WTC11 (cell line): ENCODE measurements at regions not wholly inside any gene's neighbourhood (a gene's known extent, or its start where the extent isn't known, plus 50 kb on each side); places are given as distances from the start of the nearest gene placed in this dataset.

Experiments used
- ATAC-seq: fragments of 200-7000 bp; cut with Tn5 transposase; 2 replicates; pipeline ENCODE4 v1.10.0; 2021; ENCODE audit warnings: mild to moderate bottlenecking, moderate library complexity
- CTCF ChIA-PET: fragments of 300-600 bp; sonication (Branson Sonifier 250); formaldehyde crosslinking; loops from one replicate; lab custom pipeline; 2021; ENCODE audit warnings: antibody characterized with exemption; lab: Charles Lee
- POLR2A ChIA-PET: fragments of 350-600 bp; sonication (Branson Sonifier 250); formaldehyde crosslinking; loops from one replicate; lab custom pipeline; 2021; ENCODE audit warnings: antibody characterized with exemption; lab: Charles Lee
- DNase-seq: peaks from one replicate; pipeline ENCODE4 v3.0.0; 2021; ENCODE audit warnings: low spot score
- H3K27ac Mint-ChIP-seq: 2 replicates; pipeline ENCODE4 v1.8.0; 2021; ENCODE audit warnings: mixed read lengths
- H3K27me3 Mint-ChIP-seq: 2 replicates; pipeline ENCODE4 v1.8.0; 2021; ENCODE audit warnings: low read depth, mild to moderate bottlenecking, moderate library complexity, mixed read lengths
- H3K36me3 Mint-ChIP-seq: 2 replicates; pipeline ENCODE4 v1.8.0; 2021; ENCODE audit warnings: mixed read lengths
- H3K4me1 Mint-ChIP-seq: 2 replicates; pipeline ENCODE4 v1.8.0; 2022; ENCODE audit warnings: mixed read lengths
- H3K4me3 Mint-ChIP-seq: 2 replicates; pipeline ENCODE4 v1.8.0; 2021; ENCODE audit warnings: mild to moderate bottlenecking, moderate library complexity, mixed read lengths
- H3K9me3 Mint-ChIP-seq: 2 replicates; pipeline ENCODE4 v1.8.0; 2021; ENCODE audit warnings: mixed read lengths
- ARID4B ChIP-seq: sonication (generic); formaldehyde crosslinking; IDR thresholded peaks from 2 replicates; pipeline ENCODE4 v1.8.0; 2023; ENCODE audit warnings: missing genetic modification reagents, mild to moderate bottlenecking, borderline replicate concordance
- ATF1 ChIP-seq: sonication (generic); formaldehyde crosslinking; IDR thresholded peaks from 2 replicates; pipeline ENCODE4 v1.8.1; 2023; ENCODE audit warnings: mild to moderate bottlenecking, moderate library complexity, missing genetic modification reagents
- CBFB ChIP-seq: sonication (generic); formaldehyde crosslinking; IDR thresholded peaks from 2 replicates; pipeline ENCODE4 v1.8.1; 2022; ENCODE audit warnings: mild to moderate bottlenecking, low read depth, missing genetic modification reagents
- E2F1 ChIP-seq: sonication (generic); formaldehyde crosslinking; IDR thresholded peaks from 2 replicates; pipeline ENCODE4 v1.8.0; 2022; ENCODE audit warnings: mild to moderate bottlenecking, missing genetic modification reagents
- E2F5 ChIP-seq: sonication (generic); formaldehyde crosslinking; IDR thresholded peaks from 2 replicates; pipeline ENCODE4 v1.8.1; 2022; ENCODE audit warnings: mild to moderate bottlenecking, moderate library complexity, missing genetic modification reagents
- ELF4 ChIP-seq: sonication (generic); formaldehyde crosslinking; IDR thresholded peaks from 2 replicates; pipeline ENCODE4 v1.8.1; 2022; ENCODE audit warnings: low read depth, mild to moderate bottlenecking, moderate library complexity, missing genetic modification reagents
- ESRRA ChIP-seq: sonication (generic); formaldehyde crosslinking; IDR thresholded peaks from 2 replicates; pipeline ENCODE4 v1.8.1; 2022; ENCODE audit warnings: mild to moderate bottlenecking, missing genetic modification reagents, borderline replicate concordance
- GABPB1 ChIP-seq: sonication (generic); formaldehyde crosslinking; IDR thresholded peaks from 2 replicates; pipeline ENCODE4 v1.8.1; 2023; ENCODE audit warnings: mild to moderate bottlenecking, missing genetic modification reagents
- NFE2L1 ChIP-seq: sonication (generic); formaldehyde crosslinking; IDR thresholded peaks from 2 replicates; pipeline ENCODE4 v1.8.1; 2023; ENCODE audit warnings: missing genetic modification reagents
- PRDM15 ChIP-seq: sonication (generic); formaldehyde crosslinking; IDR thresholded peaks from 2 replicates; pipeline ENCODE4 v1.8.0; 2022; ENCODE audit warnings: missing genetic modification reagents
- RELA ChIP-seq: sonication (generic); formaldehyde crosslinking; IDR thresholded peaks from 2 replicates; pipeline ENCODE4 v1.8.1; 2022; ENCODE audit warnings: missing genetic modification reagents, mild to moderate bottlenecking, borderline replicate concordance
- SMAD4 ChIP-seq: sonication (generic); formaldehyde crosslinking; IDR thresholded peaks from 2 replicates; pipeline ENCODE4 v1.8.0; 2022; ENCODE audit warnings: mild to moderate bottlenecking, missing genetic modification reagents
- SOX15 ChIP-seq: fragments of 250-450 bp; sonication (Bioruptor Pico); IDR thresholded peaks from 2 replicates; pipeline ENCODE4 v1.9.0; 2021; ENCODE audit warnings: mild to moderate bottlenecking
- SP1 ChIP-seq: sonication (generic); formaldehyde crosslinking; conservative IDR thresholded peaks from 2 replicates; pipeline ENCODE4 v1.8.1; 2022; ENCODE audit warnings: missing genetic modification reagents
- TCF7 ChIP-seq: sonication (generic); formaldehyde crosslinking; IDR thresholded peaks from 2 replicates; pipeline ENCODE4 v1.8.0; 2022; ENCODE audit warnings: mild to moderate bottlenecking, low read depth, missing genetic modification reagents, moderate library complexity
- TP53 ChIP-seq: sonication (generic); formaldehyde crosslinking; IDR thresholded peaks from 2 replicates; pipeline ENCODE4 v1.8.1; 2023; ENCODE audit warnings: mild to moderate bottlenecking, missing genetic modification reagents
- ZNF138 ChIP-seq: sonication (generic); formaldehyde crosslinking; conservative IDR thresholded peaks from 2 replicates; pipeline ENCODE4 v1.8.1; 2022; ENCODE audit warnings: mild to moderate bottlenecking, moderate library complexity, missing genetic modification reagents
- ZNF219 ChIP-seq: sonication (generic); formaldehyde crosslinking; IDR thresholded peaks from 2 replicates; pipeline ENCODE4 v1.8.0; 2023; ENCODE audit warnings: missing genetic modification reagents, mild to moderate bottlenecking, borderline replicate concordance
- ZNF232 ChIP-seq: sonication (generic); formaldehyde crosslinking; IDR thresholded peaks from 2 replicates; pipeline ENCODE4 v1.8.0; 2022; ENCODE audit warnings: mild to moderate bottlenecking, missing genetic modification reagents
- ZNF263 ChIP-seq: sonication (generic); formaldehyde crosslinking; IDR thresholded peaks from 2 replicates; pipeline ENCODE4 v1.8.1; 2022; ENCODE audit warnings: low read depth, mild to moderate bottlenecking, moderate library complexity, missing genetic modification reagents
- TF ChIP-seq, protein P1 (sequence below): fragments of 250-450 bp; sonication (Bioruptor Pico); IDR thresholded peaks from 2 replicates; pipeline ENCODE4 v1.8.0; 2021; ENCODE audit warnings: mild to moderate bottlenecking
- TF ChIP-seq, protein P2 (sequence below): sonication (generic); formaldehyde crosslinking; IDR thresholded peaks from 2 replicates; pipeline ENCODE4 v1.8.1; 2023; ENCODE audit warnings: mild to moderate bottlenecking, missing genetic modification reagents, moderate library complexity
- TF ChIP-seq, protein P3 (sequence below): sonication (generic); formaldehyde crosslinking; IDR thresholded peaks from 2 replicates; pipeline ENCODE4 v1.8.0; 2023; ENCODE audit warnings: missing genetic modification reagents

DNA sequence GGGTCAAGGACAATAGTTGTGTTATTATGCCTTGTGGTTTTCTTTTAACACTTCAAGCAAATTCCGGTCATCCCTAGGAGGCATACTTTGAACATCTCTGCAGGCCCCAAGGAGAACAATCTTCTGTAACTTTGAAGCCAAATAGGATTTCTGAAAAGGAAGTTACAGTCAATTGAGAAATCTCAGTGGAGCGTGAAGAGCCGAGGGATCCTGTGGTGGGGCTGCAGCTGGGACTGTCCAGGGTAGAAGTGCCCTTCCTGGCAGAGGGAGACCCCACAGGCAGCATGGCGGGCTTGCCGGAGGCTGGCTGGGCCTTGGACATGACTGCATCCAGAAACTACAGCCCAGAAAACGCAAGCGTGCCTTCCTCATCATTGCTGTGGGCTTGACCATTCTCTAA lies 179.7 kb downstream of the PTPN20 start:
- ATAC-seq, result no peak
- POLR2A ChIA-PET, result no interaction called here

DNA sequence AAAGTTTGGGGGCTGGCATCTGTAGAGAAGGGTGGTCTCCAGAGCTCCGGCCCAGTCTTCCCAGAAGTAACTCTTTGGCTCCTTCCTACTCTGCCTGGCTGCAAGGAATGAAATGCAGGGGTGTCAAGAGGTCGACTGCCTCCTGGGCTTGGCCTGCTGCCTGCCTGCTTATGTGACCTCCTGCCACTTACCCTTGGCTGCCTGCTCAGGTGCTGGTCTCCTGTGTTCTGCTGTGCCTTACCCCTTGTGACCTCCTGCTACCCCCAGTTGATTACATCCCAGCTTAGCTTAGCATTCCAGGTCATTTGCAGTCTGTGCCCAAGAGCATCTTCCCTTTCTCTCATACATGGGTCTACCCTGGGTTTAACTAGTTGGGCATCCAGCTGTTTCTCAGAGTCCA lies 180.2 kb downstream of the PTPN20 start:
- Mint-ChIP-seq H3K4me1 (peaks cover 8% of the 10 kb centered on the region), H3K9me3 (peaks cover 44% of the 10 kb centered on the region), H3K27me3 (peaks cover 7% of the 10 kb centered on the region), H3K27ac (no peak overlapping the region), H3K4me3 (no peak overlapping the region), H3K36me3 (peaks cover 4% of the 10 kb centered on the region; the same call in 1 of the 2 replicates)
- ChIA-PET CTCF (no interaction called here), POLR2A (no interaction called here)
- ATAC-seq (no peak), DNase-seq (no peak)
- TF ChIP-seq, protein P1, sequence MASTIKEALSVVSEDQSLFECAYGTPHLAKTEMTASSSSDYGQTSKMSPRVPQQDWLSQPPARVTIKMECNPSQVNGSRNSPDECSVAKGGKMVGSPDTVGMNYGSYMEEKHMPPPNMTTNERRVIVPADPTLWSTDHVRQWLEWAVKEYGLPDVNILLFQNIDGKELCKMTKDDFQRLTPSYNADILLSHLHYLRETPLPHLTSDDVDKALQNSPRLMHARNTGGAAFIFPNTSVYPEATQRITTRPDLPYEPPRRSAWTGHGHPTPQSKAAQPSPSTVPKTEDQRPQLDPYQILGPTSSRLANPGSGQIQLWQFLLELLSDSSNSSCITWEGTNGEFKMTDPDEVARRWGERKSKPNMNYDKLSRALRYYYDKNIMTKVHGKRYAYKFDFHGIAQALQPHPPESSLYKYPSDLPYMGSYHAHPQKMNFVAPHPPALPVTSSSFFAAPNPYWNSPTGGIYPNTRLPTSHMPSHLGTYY (CRISPR knock-in tag), result no peak
- TF ChIP-seq SMAD4 (CRISPR knock-in tag) (no peak), SOX15 (no peak), ELF4 (CRISPR knock-in tag) (no peak), SP1 (CRISPR knock-in tag) (no peak), ESRRA (CRISPR knock-in tag) (no peak), TP53 (CRISPR knock-in tag) (no peak), RELA (CRISPR knock-in tag) (no peak), ATF1 (CRISPR knock-in tag) (no peak), PRDM15 (no peak), ARID4B (CRISPR knock-in tag) (no peak), CBFB (CRISPR knock-in tag) (no peak)

More for the DNA sequence above, 179.7 kb downstream of the PTPN20 start:
- CTCF ChIA-PET, result no interaction called here
- no peak for DNase-seq
- Mint-ChIP-seq H3K27ac (no peak overlapping the region), H3K9me3 (peaks cover 39% of the 10 kb centered on the region), H3K27me3 (peaks cover 4% of the 10 kb centered on the region), H3K4me1 (peaks cover 8% of the 10 kb centered on the region), H3K4me3 (no peak overlapping the region), H3K36me3 (peaks cover 4% of the 10 kb centered on the region; the same call in 1 of the 2 replicates)
- TF ChIP-seq TP53 (CRISPR knock-in tag) (no peak), E2F1 (no peak), GABPB1 (CRISPR knock-in tag) (no peak), ZNF263 (CRISPR knock-in tag) (no peak), ZNF219 (CRISPR knock-in tag) (no peak), ZNF232 (CRISPR knock-in tag) (no peak), NFE2L1 (no peak), E2F5 (CRISPR knock-in tag) (no peak), TCF7 (CRISPR knock-in tag) (no peak), ZNF138 (no peak)
- TF ChIP-seq, protein P2, sequence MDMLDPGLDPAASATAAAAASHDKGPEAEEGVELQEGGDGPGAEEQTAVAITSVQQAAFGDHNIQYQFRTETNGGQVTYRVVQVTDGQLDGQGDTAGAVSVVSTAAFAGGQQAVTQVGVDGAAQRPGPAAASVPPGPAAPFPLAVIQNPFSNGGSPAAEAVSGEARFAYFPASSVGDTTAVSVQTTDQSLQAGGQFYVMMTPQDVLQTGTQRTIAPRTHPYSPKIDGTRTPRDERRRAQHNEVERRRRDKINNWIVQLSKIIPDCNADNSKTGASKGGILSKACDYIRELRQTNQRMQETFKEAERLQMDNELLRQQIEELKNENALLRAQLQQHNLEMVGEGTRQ (CRISPR knock-in tag), result no peak
- TF ChIP-seq, protein P3, sequence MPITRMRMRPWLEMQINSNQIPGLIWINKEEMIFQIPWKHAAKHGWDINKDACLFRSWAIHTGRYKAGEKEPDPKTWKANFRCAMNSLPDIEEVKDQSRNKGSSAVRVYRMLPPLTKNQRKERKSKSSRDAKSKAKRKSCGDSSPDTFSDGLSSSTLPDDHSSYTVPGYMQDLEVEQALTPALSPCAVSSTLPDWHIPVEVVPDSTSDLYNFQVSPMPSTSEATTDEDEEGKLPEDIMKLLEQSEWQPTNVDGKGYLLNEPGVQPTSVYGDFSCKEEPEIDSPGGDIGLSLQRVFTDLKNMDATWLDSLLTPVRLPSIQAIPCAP (CRISPR knock-in tag), result no peak
